ENCODE measurements at regions not wholly inside any gene's neighbourhood (a gene's known extent, or its start where the extent isn't known, plus 50 kb on each side); places are given as distances from the start of the nearest gene placed in this dataset.
"Not testable (repeated sequence)": the region's sequence is repeated elsewhere in the genome, so short reads cannot be mapped to it uniquely, and the experiment has no call there.

DNA sequence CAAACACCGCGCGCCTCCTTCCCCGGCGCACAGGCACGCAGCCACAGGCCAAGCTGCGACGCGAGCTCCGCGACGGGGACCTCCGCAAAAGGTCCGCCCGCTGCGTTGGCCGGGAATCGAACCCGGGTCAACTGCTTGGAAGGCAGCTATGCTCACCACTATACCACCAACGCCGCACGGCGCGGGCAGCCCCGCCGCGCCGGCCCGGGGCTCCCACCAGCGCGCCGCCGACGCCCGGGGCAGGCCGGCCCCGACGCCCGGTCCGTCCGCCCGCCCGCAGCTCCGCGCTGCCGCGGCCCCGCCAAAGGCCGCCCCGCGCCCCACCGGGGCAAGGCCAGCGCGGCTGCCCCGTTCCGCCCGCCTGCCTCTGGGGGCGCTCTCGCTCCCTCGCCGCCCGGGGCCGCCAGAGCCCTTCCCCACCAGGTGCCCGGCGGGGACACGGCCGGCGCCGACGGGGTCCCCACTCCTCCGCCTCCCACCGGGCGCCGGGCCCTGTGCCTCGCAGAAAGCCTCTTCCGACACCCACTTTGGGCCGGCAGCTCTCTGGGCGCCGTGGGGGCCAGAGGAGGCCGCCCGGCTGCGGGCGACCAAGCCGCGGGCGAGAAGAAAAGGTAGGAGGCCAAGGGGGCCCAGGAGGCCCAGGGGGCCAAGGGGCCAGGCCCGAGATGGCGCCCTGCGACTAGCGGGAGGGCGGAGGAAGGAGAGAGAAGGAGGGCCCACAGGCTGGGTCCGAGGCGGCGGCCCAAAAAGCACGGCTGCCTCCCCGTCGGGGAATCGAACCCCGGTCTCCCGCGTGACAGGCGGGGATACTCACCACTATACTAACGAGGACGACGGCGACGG lies 50.2 kb upstream of the FCGR2A start:
- not testable (repeated sequence) for DNase-seq

DNA sequence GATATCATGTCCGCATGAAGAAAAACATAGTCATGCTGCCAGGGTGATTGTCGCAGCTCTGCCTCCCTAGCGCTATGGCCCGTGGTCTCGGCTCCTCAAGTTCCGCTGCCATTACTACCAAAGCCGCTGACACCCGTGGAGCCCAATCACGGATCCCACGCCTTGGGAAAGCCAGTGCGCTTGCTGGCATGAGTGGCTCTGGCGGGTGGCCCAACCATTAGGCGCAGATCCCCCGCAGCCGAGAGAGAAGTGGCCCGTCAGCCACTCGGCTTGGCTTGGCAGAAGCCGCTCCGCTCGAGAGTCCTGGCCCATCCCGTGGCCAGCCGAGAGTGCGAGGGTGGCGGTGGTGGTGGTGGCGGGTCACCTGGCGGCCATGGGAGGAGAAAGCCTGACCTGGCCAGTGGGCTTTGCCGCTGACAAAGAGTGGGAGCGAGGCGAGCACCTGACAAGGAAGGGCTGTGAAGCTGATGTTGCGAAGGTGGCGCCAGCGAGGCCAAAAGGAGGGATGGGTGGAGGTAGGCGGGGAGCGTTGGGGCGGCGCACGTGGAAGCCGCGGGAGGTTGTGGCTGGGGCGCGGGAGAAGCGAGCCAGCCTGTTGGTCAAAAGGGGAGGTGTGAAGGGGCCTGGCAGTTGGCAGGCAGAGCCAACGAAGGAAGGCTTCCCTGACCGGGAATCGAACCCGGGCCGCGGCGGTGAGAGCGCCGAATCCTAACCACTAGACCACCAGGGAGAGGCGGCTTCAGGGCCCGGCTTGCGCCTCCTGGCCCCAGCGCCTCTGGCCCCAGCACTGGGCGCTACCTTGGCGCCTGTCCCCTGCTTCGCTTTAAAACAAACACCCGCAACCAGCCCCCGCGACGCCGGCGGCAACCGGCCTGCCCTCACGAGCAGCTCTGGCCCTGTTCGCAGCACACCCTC lies 51.0 kb upstream of the FCGR2A start:
- DNase-seq, result peak in 1 of 2 donors; percentile 29

DNA sequence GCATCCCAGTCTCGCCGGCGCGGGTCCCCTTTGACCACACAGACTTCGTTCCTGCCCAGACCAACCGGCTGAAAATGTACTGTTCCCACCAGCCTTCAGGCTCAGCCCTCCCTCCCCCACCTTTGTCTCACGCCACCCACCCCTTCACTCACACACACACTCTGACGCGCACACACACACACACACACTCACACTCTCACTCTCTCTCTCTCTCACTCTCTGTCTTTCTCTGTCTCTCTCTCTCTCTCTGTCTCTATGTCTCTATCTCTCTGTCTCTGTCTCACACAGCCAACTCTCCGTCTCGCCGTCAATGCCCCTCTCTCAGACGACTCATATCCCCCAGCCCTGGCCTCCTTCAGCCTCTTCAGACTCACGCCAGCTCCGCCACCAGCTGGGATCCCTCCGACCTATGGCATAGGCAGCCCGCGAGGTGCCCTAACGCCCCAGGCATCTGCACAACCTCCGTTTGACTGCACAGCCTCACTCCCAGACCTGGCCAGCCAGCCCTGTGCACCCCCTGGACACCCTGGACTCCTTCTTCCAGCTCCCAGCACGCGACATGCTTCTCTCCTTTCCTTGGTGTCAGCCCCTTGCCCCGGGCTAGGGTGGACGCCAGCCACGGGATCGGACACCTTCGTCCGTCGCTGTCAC lies 53.4 kb upstream of the FCGR2A start:
- DNase-seq, result not testable (repeated sequence)

DNA sequence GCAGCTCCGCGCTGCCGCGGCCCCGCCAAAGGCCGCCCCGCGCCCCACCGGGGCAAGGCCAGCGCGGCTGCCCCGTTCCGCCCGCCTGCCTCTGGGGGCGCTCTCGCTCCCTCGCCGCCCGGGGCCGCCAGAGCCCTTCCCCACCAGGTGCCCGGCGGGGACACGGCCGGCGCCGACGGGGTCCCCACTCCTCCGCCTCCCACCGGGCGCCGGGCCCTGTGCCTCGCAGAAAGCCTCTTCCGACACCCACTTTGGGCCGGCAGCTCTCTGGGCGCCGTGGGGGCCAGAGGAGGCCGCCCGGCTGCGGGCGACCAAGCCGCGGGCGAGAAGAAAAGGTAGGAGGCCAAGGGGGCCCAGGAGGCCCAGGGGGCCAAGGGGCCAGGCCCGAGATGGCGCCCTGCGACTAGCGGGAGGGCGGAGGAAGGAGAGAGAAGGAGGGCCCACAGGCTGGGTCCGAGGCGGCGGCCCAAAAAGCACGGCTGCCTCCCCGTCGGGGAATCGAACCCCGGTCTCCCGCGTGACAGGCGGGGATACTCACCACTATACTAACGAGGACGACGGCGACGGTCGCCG lies 57.4 kb upstream of the FCGR2A start:
- DNase-seq, result not testable (repeated sequence)

DNA sequence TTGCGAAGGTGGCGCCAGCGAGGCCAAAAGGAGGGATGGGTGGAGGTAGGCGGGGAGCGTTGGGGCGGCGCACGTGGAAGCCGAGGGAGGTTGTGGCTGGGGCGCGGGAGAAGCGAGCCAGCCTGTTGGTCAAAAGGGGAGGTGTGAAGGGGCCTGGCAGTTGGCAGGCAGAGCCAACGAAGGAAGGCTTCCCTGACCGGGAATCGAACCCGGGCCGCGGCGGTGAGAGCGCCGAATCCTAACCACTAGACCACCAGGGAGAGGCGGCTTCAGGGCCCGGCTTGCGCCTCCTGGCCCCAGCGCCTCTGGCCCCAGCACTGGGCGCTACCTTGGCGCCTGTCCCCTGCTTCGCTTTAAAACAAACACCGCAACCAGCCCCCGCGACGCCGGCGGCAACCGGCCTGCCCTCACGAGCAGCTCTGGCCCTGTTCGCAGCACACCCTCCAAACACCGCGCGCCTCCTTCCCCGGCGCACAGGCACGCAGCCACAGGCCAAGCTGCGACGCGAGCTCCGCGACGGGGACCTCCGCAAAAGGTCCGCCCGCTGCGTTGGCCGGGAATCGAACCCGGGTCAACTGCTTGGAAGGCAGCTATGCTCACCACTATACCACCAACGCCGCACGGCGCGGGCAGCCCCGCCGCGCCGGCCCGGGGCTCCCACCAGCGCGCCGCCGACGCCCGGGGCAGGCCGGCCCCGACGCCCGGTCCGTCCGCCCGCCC lies 58.1 kb upstream of the FCGR2A start:
- not testable (repeated sequence) for DNase-seq

DNA sequence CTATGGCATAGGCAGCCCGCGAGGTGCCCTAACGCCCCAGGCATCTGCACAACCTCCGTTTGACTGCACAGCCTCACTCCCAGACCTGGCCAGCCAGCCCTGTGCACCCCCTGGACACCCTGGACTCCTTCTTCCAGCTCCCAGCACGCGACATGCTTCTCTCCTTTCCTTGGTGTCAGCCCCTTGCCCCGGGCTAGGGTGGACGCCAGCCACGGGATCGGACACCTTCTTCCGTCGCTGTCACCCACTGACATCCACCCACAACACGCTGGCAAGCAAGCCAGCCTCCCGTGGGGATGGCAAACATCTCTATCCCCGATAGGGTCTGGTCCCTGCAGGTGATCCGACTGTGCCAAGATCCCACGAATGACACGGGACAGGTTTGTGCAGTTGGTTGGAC lies 60.5 kb upstream of the FCGR2A start:
- peak in 1 of 2 donors; percentile 23 for DNase-seq

DNA sequence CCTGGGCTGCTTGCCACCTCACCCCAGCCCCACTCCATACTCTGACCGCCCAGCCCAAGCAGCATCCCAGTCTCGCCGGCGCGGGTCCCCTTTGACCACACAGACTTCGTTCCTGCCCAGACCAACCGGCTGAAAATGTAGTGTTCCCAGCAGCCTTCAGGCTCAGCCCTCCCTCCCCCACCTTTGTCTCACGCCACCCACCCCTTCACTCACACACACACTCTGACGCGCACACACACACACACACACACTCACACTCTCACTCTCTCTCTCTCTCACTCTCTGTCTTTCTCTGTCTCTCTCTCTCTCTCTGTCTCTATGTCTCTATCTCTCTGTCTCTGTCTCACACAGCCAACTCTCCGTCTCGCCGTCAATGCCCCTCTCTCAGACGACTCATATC lies 61.0 kb upstream of the FCGR2A start:
- peak in 1 of 2 donors; percentile 21 for DNase-seq

DNA sequence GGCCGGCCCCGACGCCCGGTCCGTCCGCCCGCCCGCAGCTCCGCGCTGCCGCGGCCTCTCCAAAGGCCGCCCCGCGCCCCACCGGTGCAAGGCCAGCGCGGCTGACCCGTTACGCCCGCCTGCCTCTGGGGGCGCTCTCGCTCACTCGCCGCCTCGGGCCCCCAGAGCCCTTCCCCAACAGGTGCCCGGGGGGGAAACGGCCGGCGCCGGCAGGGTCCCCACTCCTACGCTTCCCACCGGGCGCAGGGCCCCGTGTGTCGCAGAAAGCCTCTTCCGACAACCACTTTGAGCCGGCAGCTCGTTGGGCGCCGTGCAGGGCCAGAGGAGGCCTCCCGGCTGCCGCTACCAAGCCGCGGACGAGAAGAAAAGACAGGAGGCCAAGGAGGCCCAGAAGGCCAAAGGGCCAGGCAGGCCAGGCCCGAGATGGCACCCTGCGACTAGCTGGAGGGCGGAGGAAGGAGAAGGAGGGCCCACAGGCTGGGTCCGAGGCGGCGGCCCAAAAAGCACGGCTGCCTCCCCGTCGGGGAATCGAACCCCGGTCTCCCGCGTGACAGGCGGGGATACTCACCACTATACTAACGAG lies 64.9 kb upstream of the FCGR2A start:
- peak; percentile 63 to 78 for DNase-seq

DNA sequence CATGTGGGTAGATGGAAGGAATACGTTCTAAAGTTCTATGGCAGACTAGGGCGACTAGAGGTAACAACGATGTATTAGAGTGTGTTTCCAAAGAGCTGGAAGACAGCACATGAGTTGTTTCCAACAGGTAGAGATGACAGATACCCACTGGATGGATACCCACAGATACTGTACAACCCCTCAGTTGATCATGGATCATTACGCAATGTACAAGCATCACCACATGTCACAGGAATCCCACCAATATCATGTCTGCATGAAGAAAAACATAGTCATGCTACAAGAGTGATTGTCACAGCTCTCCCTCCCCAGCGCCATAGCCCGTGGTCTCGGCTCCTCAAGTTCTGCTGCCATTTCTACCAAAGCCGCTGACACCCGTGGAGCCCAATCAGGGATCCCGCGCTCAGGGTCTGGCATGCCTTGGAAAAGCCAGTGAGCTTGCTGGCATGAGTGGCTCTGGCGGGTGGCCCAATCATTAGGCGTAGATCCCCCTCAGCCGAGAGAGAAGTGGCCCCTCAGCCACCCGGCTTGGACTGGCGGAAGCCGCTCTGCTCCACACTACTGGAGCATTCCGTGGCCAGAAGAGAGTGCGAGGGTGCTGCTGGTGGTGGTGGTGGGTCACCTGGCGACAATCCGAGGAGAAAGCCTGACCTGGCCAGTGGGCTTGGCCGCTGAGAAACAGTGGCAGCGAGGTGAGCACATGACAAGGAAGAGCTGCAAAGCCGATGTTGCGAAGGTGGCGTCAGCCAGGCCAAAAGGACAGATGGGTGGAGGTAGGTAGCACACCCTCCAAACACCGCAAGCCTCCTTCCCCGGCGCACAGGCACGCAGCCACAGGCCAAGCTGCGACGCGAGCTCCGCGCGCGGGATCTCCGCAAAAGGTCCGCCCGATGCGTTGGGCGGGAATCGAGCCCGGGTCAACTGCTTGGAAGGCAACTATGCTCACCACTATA lies 65.7 kb upstream of the FCGR2A start:
- peak; percentile 58 to 62 for DNase-seq

DNA sequence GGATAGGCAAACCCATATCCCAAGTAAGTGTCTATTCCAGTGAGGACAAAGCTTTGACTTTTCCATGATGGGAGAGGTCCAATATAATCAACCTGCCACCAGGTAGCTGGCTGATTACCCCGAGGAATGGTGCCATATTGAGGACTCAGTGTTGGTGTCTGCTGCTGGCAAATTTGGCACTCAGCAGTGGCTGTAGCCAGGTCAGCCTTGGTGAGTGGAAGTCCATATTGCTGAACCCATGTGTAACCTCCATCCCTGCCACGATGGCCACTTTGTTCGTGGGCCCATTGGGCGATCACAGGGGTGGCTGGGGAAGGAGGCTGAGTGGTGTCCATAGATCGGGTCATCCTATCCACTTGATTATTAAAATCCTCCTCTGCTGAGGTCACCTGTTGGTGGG lies 65.5 kb upstream of the CFAP126 start:
- DNase-seq, result not testable (repeated sequence)

DNA sequence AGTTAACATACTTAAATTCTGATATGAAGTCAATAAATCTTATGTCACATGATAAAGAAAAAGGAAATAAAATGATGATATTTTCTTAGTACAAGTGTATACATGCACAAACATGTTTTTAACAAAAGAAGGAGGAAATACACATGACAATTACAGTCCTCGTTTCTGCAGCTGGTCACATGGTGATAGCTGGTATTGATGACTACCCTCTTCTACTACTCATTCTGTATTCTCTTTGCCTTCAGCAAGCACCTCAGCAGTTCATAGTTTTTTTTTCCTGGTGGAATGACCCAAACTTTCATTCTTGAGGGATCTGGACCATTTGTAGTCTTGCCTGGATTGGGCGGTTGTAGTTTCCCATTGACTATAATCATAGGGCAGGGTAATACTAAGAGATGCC lies 64.4 kb upstream of the CFAP126 start:
- no peak for DNase-seq

DNA sequence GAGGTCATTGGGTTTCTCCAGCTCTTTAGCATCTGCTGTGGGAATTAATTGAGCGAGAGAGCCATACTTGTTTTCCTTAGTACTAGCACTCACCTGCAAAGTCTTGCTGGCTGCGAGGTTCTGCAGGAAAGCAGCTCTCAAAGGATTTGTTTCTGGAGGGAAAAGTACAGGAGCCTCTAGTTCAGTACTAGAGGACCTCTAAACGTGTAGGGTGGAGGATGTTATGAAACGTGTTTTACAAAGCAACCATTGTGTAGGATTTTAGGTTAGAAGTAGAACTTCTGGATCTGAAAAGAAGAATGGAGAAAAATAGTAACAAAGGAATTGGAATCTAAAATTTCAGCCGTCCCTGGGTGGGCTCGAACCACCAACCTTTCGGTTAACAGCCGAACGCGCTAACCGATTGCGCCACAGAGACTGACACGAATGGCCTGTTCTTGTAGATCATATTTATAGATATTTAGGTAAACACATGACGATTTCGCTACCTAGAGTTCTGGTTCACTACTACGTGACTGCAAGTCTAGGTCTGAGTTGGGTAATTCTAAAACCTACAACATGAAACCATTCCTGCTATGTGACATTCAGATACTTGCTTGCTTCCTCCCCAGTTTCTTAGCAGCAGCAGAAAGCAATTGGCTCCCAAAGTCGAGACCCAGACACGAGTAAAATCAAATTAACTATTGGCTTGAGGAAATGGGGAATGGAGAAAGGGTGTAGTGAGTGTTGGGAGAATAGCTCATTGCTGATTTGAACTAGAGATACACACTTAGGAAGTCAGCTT lies 60.2 kb upstream of the CFAP126 start:
- DNase-seq, result peak; percentile 49 to 71

DNA sequence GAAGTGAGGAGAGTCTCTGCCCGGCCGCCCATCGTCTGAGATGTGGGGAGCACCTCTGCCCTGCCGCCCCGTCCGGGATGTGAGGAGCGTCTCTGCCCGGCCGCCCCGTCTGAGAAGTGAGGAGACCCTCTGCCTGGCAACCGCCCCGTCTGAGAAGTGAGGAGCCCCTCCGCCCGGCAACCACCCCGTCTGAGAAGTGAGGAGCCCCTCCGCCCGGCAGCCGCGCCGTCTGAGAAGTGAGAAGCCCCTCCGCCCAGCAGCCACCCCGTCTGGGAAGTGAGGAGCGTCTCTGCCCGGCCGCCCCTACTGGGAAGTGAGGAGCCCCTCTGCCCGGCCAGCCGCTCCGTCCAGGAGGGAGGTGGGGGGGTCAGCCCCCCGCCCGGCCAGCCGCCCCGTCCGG lies 55.2 kb upstream of the CFAP126 start:
- DNase-seq, result not testable (repeated sequence)

DNA sequence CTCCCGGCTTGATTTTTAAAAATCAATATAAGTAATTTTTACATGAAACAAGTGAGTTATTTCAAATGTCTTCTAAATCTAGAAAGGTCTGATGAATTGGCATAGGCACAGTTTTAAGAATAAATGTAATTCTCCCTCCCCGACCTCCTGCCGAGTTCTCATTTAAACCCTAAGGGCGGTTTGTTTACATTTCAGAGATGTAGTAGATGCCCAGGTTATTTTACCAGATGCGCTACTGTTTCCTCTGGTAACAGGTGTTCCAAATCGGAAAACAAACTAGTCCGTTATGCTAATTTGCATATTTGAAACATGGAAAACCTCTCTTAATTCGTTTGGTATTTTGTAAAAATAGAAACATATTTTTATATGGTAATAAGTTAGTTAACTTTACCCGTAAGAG lies 53.8 kb upstream of the CFAP126 start:
- no peak for DNase-seq

DNA sequence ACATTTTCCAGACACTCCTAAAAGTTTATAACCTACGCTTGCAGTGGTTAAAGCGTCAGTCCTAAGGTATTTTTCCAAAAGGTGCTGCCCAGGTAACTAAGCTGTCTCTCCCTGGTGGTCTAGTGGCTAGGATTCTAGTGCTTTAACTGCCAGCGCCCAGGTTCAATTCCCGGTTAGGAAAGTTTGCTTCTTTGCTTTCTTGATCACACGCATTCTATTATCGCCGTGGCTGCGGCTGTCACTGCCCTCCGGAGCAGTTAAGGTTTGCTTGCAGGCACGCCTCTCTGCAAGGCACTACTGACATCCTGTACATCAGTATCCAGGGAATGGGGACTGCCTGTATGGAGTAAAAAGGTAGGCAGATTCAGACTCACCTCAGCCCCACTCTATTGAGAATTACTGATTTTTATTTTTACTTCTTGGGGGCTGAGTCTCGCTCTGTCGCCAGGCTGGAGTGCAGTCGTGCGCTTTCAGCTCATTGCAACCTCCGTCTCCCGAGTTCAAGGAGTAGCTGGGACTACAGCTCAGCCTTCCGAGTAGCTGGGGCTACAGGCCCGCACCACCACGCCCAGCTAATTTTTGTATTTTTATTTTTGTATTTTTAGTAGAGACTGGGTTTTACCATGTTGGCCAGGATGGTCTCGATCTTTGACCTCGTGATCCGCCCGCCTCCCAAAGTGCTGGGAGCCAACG lies 53.2 kb upstream of the CFAP126 start:
- DNase-seq, result no peak

DNA sequence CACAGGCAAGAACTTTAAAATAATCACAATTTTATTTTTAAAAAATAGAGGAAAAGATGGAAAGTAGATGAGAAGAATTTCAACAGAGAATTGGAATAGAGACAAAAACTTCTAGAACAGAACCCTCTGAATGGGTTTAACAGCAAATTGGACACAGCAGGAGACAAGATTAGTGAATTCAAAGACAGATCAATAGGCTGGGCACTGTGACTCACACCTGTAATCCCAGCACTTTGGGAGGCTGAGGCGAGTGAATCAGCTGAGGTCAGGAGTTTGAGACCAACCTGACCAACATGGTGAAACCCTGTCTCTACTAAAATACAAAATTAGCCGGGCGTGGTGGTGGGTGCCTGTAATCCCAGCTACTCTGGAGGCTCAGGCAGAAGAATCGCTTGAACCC lies 49.9 kb upstream of the CFAP126 start:
- not testable (repeated sequence) for DNase-seq

Measured in stimulated activated CD4-positive, alpha-beta T cell treated with anti-CD3 and anti-CD28 coated beads, Interleukin-2, amount 100 ng/mL, for 24 hours (primary cell).